ENCODE measurements at regions not wholly inside any gene's neighbourhood (a gene's known extent, or its start where the extent isn't known, plus 50 kb on each side); places are given as distances from the start of the nearest gene placed in this dataset.
A peak's percentile ranks its signal among the peaks of the same experiment; 100 is the strongest.
"Not testable (repeated sequence)": the region's sequence is repeated elsewhere in the genome, so short reads cannot be mapped to it uniquely, and the experiment has no call there.

DNA sequence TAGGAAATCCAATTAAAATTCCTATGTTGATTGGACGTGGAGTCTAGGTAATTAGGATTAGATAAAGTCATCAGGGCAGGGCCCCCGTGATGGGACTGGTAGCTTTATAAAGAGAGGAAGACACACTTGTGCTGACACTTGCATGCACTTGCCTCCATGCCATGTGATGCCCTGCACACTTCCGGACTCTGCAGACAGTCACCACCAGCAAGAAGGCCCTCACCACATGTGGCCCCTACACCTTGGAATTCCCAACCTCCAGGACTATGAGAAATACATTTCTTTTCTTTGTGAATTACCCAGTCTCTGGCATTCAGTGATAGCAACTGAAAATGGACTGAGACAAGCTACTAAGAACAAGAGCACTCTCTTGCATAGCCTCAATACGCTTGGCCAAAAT lies 90.6 kb downstream of the CRYGS start:
- DNase-seq: no peak

DNA sequence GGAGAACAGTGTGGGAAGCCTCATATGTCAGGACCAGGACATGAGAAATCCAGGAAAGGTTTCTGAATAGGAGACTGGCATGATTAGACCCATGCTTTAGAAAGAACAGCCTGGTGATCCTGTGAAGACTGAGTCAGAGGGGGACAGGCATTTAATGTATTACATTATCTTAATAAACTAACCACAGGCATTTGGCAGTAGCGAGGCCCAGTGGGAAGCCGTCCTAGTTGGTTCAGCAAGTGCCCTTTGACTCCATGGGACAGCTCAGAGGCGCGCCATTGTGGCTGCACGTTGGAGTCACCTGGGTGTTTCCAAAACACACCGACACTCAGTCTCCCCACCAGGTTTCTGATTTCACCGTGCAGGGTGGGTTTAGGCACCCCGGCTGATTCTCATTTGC lies 90.5 kb upstream of the DGKG start:
- DNase-seq: no peak

DNA sequence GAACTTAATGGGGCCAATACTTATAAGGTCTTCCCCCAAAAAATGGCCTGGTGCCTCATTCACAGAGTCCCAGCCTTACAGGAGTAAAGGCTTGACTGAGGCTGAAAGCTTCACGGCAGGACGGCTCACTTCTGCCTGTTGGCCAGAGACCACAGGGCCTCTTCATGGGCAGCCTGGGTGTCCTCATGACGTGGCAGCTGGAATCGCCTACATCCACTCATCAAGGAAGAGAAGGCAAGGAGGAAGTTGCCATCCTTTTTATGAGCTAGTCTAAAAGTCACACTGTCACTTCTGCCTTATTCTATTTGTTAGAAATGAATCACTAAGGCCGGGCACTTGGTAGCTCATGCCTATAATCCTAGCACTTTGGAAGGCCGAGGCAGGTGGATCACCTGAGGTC lies 89.3 kb upstream of the DGKG start:
- no peak for DNase-seq

DNA sequence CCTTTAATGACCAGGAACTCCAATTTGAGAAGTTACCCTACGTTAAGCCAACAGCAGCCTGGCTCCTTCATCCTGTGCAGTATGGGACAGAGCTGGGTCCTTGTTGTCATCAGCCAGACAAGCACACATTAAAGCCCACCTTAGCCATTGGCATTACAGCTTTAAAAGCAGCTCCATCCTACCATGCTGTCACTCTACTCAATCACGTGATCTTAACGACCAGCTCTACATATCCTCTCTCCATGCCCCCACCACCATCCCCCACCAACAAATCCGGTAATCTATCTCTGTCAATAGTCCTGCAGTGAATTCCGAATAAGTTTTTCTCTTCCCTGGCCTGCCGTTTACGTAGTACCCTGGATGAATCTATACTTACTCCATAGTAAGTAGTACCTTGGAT lies 82.9 kb upstream of the DGKG start:
- DNase-seq: no peak

DNA sequence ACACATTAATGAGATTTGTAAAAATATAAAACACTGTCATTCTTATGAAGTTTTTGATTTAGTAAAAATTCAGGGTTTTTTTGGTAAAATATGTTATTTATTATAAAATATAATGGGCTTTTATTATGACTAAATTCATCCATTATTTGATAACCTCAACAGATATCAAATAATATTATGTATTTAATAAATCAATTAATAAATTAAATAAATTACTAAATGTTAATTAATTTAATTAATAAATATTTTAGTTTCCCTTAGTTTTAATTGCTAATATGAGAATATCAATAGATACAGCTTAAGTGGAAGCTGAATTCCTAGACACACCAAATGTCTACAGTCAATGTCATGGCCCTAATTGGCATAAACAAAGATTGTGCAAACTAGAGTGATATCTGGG lies 82.3 kb upstream of the DGKG start:
- DNase-seq: no peak

DNA sequence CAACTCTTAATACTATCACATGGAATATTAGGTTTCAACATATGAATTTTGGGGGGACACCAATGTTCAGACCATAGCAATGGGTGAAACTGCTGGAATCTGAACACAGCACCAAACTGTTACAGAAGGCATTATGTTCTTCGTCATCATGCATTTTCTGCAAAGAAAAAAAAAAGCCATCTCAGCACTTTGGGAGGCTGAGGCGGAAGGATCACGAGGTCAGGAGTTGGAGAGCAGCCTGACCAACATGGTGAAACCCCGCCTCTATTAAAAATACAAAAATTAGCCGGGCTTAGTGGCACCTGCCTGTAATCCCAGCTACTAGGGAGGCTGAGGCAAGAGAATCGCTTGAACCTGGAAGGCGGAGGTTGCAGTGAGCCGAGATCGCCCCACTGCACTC lies 80.9 kb upstream of the DGKG start:
- DNase-seq: not testable (repeated sequence)

DNA sequence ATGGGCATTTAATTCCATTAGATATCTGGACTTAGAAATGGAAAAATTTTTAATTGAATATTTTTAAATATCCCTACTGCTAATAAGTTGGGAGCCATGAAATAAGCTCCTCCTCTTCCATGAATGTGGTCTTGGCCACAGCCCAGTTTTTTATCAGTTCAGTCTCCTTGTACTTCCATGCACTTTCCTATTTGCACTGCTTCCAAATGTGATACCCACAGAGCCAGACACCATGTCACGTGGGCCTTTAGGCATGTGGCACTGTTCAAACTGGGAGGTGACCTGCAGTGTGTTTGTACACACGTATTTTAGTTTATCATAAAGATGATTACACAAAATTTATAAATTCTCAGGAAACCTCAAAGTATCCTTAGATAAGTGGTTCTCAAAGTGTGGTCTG lies 80.1 kb upstream of the DGKG start:
- no peak for DNase-seq

DNA sequence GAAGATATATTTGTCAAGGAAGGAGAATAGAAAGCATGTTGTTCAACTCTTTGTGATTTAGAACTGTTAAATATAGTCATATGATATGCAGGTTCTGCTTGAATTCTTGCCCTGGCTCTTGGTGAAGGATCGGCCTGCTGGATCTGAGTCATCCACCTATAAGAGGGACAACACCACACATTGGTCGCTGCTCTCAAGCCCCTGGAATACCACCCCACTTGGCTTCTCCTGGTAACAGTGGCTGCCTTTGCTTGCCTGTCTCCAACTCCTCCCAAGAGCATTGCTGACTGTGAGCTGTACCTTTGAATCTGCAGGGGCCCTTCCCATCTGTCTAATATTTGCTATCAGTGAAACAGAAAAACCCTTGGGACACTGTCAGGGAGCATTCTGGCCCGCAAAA lies 78.9 kb upstream of the DGKG start:
- DNase-seq: no peak

DNA sequence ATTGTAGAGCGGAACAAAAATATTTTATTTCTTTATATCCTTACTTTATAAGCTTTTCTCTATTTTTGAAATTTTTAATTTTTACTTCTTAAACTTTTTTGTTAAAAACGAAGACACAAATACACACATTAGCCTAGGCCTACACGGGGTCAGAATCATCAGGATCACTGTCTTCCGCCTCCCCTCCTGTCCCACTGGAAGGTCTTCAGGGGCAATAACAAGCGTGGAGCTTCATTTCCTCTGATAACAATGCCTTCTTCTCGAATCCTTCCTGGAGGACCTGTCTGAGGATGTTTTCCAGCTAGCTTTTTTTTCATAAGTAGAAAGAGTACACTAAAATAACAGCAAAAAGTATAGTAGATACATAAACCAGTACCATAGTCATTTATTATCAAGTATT lies 77.7 kb upstream of the DGKG start:
- no peak for DNase-seq

DNA sequence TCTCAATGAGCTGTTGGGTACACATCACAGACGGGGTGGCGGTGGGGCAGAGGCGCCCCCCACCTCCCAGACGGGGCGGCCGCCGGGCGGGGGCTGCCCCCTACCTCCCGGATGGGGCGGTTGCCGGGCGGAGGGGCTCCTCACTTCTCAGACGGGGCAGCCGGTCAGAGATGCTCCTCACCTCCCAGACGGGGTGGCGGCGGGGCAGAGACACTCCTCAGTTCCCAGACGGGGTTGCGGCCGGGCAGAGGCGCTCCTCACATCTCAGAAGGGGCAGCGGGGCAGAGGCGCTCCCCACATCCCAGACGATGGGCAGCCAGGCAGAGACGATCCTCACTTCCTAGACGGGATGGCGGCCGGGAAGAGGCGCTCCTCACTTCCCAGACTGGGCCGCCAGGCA lies 73.3 kb upstream of the DGKG start:
- DNase-seq: not testable (repeated sequence)

DNA sequence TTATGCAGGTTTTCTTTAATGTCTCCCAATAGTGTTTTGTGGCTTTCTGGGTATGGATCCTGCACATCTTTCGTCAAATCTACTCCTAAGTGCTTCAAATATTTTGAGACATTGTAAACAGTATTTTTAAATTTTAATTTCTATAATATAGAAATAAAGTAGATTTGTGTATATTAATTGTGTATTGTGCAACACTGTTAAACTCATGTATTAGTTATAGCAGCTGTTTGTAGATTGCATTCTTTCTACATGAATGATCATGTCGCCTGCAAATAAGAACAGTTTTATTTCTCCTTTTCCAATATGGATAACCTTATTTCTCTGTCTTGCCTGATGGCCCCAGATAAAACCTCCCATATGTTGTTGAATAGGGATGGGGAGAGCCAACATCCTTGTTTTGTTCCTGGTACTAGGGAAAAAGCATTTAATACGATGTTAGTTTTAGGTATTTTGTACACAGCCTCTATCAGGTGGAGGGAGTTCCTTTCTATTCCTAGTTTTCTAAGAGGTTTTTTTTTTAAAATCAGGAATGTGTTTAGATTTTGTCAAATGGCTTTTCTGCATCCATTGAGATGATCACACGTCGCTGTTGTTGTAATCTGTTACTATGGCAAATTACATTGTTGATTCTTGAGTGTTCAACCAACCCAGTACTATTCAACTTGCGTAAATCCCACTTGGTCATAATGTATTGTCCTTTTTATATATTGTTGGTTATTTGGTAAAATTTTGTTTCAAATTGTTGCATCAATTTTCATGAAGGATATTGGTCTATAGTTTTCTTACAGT lies 71.1 kb upstream of the DGKG start:
- no peak for DNase-seq

DNA sequence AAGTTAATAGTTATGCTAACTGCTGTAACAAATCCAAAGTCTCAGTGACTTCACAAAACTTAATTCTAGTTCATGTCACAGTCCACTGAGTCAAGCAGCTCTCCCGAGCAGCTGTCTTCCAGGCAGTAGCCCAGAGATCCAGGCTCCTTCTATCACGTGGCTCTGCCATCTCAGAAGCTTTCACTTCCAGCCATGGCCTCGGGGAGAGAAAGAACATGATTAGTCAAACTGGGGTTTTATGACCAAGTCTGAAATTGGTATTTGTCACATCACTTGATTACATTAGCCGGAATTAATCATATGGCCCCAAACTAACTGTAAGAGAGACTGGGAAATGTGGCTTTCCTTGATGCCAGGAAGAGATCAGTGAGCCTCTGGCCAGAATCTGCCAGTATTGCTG lies 70.2 kb upstream of the DGKG start:
- no peak for DNase-seq

DNA sequence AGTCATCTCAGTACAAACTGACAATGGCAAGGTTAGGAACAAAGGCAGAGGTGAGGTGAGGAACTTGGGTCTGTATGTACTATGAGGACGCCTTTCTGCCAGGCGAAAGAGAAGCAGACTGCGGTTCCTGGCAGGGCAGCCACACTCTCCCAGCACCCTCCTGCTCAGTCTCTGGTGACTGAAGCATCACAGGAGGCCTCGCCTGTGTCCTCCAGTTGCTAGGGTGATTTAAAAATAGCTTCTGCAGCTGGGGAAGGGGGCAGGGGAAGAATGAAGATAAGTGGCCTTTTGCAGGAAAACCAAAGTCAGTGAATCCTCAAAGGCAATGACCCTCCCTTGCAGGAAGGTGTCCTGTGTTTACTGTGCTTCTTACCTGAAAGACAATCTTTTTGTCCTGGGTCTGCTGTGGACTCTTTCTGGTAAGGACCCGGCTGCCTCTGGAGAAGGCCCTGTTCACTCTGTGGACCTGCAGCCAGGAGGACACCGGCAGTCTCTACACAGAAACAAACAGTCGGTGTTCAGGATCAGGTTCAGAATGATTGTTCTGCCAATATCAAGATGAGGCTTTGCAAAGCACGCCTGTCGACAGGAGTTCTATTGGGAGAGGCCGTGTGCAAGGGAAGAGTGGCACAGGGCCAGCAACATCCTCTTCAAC lies 65.7 kb upstream of the DGKG start:
- DNase-seq: no peak

DNA sequence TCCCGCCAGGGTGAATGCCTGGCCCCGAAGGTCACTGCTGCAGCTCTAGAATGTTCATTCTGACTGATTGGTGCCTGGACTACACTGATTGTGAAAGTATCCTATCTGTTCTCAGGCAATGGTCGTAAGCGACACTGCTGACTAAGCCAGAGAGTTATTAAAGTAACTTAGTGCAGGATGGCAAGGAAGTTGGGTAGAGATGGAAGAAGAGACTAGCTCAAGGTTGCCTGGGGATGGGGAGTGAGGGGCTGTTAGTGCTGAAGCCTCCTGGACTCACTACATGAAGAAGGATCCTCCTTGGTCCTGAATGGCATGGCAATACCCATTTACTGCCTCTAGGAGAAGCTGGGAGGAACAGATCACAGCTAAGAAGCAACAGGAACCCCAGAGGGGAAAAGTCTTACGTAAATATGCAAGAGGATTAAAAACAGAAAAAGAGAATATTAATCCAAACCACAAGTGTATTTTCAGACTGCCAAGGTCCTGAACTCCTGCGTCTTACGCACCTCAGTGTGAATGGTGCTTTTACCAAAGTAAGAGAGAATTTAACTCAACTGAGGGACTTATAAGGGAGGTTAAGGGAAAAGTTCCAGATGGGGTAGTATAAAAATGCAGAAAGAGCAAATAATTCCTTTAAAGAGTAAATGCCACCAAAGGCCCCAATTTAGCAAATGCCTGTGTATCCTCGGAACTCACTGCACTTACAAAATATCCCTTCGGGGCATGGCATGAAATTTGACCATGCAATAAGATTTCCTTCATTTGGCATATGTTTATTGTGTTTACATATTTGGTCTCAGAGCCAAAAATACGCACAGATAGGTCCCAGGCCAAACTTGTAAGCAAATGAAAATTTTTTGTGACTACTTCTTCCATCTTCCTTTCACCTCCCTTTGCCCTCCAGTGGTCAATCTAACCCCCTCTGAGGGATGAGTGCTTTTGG lies 64.0 kb upstream of the DGKG start:
- no peak for DNase-seq

DNA sequence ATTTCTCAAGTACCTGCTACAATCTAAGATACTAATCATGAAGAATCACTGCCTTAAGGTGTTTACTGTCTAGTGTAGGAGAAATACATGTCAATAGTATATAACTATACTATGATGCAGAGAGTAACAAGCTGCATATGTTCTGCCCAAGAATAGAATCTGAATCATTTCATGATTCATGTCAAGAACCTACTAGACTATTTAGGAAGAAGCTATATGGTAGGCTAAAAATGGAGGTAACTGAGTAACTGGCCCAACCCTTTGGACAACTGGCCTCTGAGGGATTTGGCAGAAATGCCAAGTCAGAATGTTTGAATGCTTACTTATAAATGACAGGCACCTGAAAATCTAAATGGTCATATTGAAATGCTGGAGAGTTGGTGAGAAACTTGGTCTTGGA lies 59.9 kb upstream of the DGKG start:
- no peak for DNase-seq

DNA sequence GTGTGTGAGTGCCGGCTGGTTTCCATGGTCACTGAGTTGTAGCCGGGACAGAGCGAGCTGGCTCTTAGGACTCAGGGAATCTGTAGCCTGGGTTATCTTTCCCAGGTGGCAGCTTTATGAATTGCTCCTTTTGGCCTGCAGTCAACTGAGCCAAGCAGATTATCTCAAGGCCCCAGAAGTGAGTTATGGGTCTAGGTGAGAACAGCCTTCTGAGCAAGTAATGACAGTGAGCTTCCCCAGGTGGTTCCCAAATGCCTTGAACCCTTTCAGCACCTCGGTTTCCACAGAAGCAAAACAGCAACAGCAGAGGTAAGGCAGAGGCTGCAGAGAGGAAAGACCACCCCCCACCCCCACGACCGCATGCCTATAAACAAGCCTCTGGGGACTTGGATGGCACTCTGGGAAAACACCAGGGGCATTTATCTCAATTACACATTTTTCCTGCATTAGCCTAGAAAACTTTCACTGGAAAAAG lies 56.7 kb upstream of the DGKG start:
- DNase-seq: no peak

DNA sequence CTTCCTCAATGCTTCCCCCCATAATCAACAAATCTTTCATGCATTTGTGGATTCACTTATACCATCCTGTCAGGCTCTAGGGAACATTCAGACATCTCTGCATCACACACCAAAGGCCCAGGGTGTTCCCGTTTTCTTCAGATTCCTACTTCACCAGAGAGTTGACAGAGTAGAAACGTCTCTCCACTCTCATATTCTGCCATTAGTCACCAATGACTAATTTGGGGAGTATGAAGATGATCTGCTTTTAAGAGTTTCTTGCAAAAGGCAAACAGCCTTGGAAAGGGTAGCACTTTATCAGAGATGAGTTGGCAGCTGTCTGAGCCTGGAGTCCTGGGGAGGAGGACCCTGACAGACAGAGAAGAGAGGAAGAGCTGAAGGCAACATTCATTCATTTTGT lies 55.8 kb upstream of the DGKG start:
- DNase-seq: no peak

DNA sequence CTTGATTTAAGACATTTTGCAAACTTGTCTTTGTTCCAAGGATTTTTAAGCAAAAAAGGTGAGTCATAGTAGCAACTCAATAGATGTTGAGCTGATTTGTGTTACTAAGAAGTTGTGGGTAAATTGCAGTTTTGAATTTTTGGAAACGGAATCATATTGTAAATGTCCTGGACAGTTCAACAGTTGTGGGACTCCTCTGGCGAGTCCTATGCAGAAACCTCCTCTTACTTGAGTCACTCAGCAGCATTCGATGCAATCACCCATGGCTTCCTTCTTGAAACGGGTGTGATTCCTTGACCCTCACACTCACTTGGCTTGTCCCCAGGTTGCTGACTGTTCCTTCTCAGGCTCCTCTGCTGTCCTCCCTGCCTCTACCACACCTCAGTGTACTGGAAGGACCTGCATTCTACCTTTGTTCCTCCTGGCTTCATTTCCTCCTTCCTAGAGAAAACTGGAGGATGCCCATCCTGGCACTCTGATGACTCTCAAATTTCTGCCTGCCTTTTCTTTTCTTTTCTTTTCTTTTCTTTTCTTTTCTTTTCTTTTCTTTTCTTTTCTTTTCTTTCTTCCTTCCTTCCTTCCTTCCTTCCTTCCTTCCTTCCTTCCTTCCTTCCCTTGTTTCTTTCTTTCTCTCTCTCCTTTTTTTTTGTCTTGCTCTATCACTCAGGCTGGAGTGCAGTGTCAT lies 52.8 kb upstream of the DGKG start:
- DNase-seq: no peak

DNA sequence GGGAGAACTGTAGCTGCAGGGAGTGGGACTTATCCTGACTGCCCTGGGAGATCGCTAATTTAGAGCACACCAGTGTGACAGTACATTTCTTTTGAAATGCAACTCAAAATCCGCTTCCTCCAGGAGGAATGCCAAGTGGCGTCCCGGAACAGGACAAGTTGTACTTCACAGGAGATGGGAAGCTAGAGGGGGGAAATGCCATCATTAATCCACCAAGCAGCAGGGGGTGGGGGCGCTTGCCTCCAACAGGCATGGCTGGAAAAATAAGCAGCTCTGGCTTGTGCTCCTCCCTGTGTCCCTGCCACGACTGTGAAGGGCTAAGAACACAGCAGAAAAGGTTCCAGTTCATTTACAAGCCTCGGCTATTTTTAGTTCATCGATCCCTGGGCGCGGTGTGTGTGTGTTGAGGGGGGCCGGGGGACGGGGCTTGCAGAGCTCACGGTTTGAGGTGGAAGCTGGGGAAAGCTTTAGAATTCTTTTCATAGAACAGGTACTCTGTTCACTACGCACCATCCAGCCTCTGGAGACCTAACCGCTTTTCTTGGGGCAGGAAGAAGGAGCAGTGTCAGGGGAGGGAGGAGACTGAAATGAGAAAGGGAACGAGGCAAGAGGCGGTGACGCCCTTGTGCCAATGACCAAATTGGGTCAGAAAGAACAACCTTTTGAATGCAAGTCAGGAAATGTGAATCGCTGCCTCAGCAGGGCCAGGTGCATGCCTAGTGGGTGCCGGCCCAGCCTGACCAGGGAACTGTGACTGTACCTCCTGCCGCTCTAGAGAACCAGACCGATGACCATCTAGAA lies 51.8 kb upstream of the DGKG start:
- peak; percentile 78 for DNase-seq

DNA sequence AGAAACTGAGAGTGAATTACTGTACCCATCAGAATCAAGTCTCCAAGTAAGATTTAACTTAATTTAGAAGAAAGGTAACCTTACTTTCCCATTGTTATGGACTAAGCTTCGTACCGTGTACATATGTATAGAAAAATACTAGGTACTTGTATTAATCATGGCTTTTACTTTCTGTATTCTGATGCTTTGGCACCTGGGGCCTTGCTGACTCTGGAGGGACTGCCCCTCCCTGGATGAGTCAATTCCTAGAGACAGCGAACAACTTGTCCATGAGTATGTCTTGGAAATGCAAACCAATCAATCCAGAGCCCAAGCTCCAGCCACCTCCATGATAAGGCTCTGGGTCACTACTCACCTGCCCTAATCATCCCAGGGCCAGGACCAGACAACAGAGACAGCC lies 50.0 kb upstream of the DGKG start:
- no peak for DNase-seq

Measured in midbrain (tissue), 1 donor.